H9 (cell line): ENCODE measurements at regions not wholly inside any gene's neighbourhood (a gene's known extent, or its start where the extent isn't known, plus 50 kb on each side); places are given as distances from the start of the nearest gene placed in this dataset.
"Not testable (repeated sequence)": the region's sequence is repeated elsewhere in the genome, so short reads cannot be mapped to it uniquely, and the experiment has no call there.

Source experiments
- DNase-seq: peaks from one replicate; pipeline ENCODE4 v3.0.0-alpha.2; 2017
- H2AFZ ChIP-seq: one replicate; pipeline ENCODE4 v1.6.1; 2013; ENCODE audit warnings: mild to moderate bottlenecking, low read length, control low read depth, moderate library complexity
- H2AK5ac ChIP-seq: 2 replicates; pipeline ENCODE4 v1.6.1; 2013; ENCODE audit warnings: low read length, control low read depth, mixed read lengths; ENCODE audit not compliant: insufficient read length
- H2BK120ac ChIP-seq: one replicate; pipeline ENCODE4 v1.6.1; 2013; ENCODE audit warnings: low read depth, mild to moderate bottlenecking, low read length, control low read depth, inconsistent platforms; ENCODE audit not compliant: poor library complexity, severe bottlenecking
- H2BK12ac ChIP-seq: 2 replicates; pipeline ENCODE4 v1.6.1; 2013; ENCODE audit warnings: low read length, control low read depth, mixed read lengths, low read depth; ENCODE audit not compliant: insufficient read length
- H2BK15ac ChIP-seq: 2 replicates; pipeline ENCODE4 v1.6.1; 2013; ENCODE audit warnings: low read depth, low read length, control low read depth
- H2BK20ac ChIP-seq: one replicate; pipeline ENCODE4 v1.6.1; 2013; ENCODE audit warnings: low read depth, mild to moderate bottlenecking, low read length, control low read depth, inconsistent platforms; ENCODE audit not compliant: poor library complexity, severe bottlenecking
- H2BK5ac ChIP-seq: 2 replicates; pipeline ENCODE4 v1.6.1; 2013; ENCODE audit warnings: low read length, control low read depth, mixed read lengths; ENCODE audit not compliant: insufficient read length
- H3K14ac ChIP-seq: 2 replicates; pipeline ENCODE4 v1.6.1; 2013; ENCODE audit warnings: low read length, control low read depth; ENCODE audit not compliant: insufficient read depth
- H3K18ac ChIP-seq: 2 replicates; pipeline ENCODE4 v1.6.1; 2013; ENCODE audit warnings: low read depth, mild to moderate bottlenecking, mixed read lengths, low read length, control low read depth; ENCODE audit not compliant: insufficient read length
- H3K23ac ChIP-seq: 2 replicates; pipeline ENCODE4 v1.6.1; 2013; ENCODE audit warnings: low read length, control low read depth, mixed read lengths, low read depth; ENCODE audit not compliant: insufficient read length
- H3K23me2 ChIP-seq: 2 replicates; pipeline ENCODE4 v1.6.1; 2013; ENCODE audit warnings: low read depth, mild to moderate bottlenecking, mixed read lengths, low read length, control low read depth; ENCODE audit not compliant: insufficient read length, poor library complexity, severe bottlenecking
- H3K27ac ChIP-seq: 2 replicates; pipeline ENCODE4 v1.5.1; 2013; ENCODE audit warnings: low read length, control low read depth, mixed read lengths, low read depth; ENCODE audit not compliant: insufficient read length
- H3K27me3 ChIP-seq: 2 replicates; pipeline ENCODE4 v1.6.1; 2013; ENCODE audit warnings: low read length, control low read depth, inconsistent platforms; ENCODE audit not compliant: insufficient read depth
- H3K4ac ChIP-seq: 2 replicates; pipeline ENCODE4 v1.6.1; 2013; ENCODE audit warnings: low read depth, mild to moderate bottlenecking, control low read depth, inconsistent platforms, low read length, moderate library complexity
- H3K4me1 ChIP-seq: 2 replicates; pipeline ENCODE4 v1.6.1; 2013; ENCODE audit warnings: low read length, control low read depth, inconsistent platforms; ENCODE audit not compliant: insufficient read depth
- H3K4me2 ChIP-seq: 2 replicates; pipeline ENCODE4 v1.6.1; 2013; ENCODE audit warnings: low read length, control low read depth, mixed read lengths; ENCODE audit not compliant: insufficient read length, insufficient read depth
- H3K56ac ChIP-seq: 2 replicates; pipeline ENCODE4 v1.6.1; 2013; ENCODE audit warnings: low read depth, mild to moderate bottlenecking, mixed read lengths, low read length, control low read depth; ENCODE audit not compliant: insufficient read length
- H3K79me1 ChIP-seq: 2 replicates; pipeline ENCODE4 v1.6.1; 2013; ENCODE audit warnings: low read depth, mild to moderate bottlenecking, moderate library complexity, low read length, control low read depth, inconsistent platforms; ENCODE audit not compliant: insufficient read depth, poor library complexity, severe bottlenecking
- H3K79me2 ChIP-seq: 2 replicates; pipeline ENCODE4 v1.6.1; 2013; ENCODE audit warnings: low read length, control low read depth, inconsistent platforms; ENCODE audit not compliant: insufficient read depth
- H3K9ac ChIP-seq: 2 replicates; pipeline ENCODE4 v1.6.1; 2013; ENCODE audit warnings: low read length, control low read depth, mixed read lengths; ENCODE audit not compliant: insufficient read length; ENCODE audit errors: extremely low read depth
- H3K9me3 ChIP-seq: one replicate; pipeline ENCODE4 v1.6.1; 2013; ENCODE audit warnings: low read depth, low read length, inconsistent platforms; ENCODE audit not compliant: control insufficient read depth
- H3T11ph ChIP-seq: one replicate; pipeline ENCODE4 v1.6.1; 2013; ENCODE audit warnings: mild to moderate bottlenecking, low read length, control low read depth, inconsistent platforms
- H4K20me1 ChIP-seq: one replicate; pipeline ENCODE4 v1.6.1; 2013; ENCODE audit not compliant: control insufficient read depth, insufficient read length, insufficient read depth
- H4K5ac ChIP-seq: 2 replicates; pipeline ENCODE4 v1.6.1; 2013; ENCODE audit warnings: low read depth, mild to moderate bottlenecking, mixed read lengths, low read length, control low read depth; ENCODE audit not compliant: insufficient read length
- H4K8ac ChIP-seq: replicated peaks from 2 replicates; pipeline ENCODE4 v1.6.1; 2013; ENCODE audit warnings: low read length, control low read depth, mixed read lengths, low read depth; ENCODE audit not compliant: insufficient read length
- H4K91ac ChIP-seq: 2 replicates; pipeline ENCODE4 v1.6.1; 2013; ENCODE audit warnings: low read depth, mild to moderate bottlenecking, moderate library complexity, mixed read lengths, low read length, control low read depth; ENCODE audit not compliant: insufficient read length
- H3K27ac Mint-ChIP-seq, 3 experiments: 2 replicates in 2 of 3; 3 replicates in 1 of 3; pipeline ENCODE4 v1.8.0; 2020 to 2021; ENCODE audit warnings: mixed read lengths in 3 of 3, mild to moderate bottlenecking in 1 of 3, moderate library complexity in 1 of 3
- H3K27me3 Mint-ChIP-seq: 2 replicates; pipeline ENCODE4 v1.8.0; 2021; ENCODE audit warnings: low read depth, mild to moderate bottlenecking, moderate library complexity, mixed read lengths
- H3K36me3 Mint-ChIP-seq, 3 experiments: 2 replicates in 2 of 3; 3 replicates in 1 of 3; pipeline ENCODE4 v1.8.0; 2020 to 2021; ENCODE audit warnings: low read depth in 3 of 3, mixed read lengths in 3 of 3; ENCODE audit not compliant: insufficient read depth in 1 of 3
- H3K4me1 Mint-ChIP-seq, 2 experiments: 2 replicates each; pipeline ENCODE4 v1.8.0; 2020; ENCODE audit warnings: mixed read lengths in 2 of 2
- H3K4me3 Mint-ChIP-seq, 2 experiments: 2 replicates in 1 of 2; 3 replicates in 1 of 2; pipeline ENCODE4 v1.8.0; 2020 to 2021; ENCODE audit warnings: mild to moderate bottlenecking in 2 of 2, mixed read lengths in 2 of 2, moderate library complexity in 1 of 2
- H3K9me3 Mint-ChIP-seq, 2 experiments: 2 replicates in 1 of 2; 3 replicates in 1 of 2; pipeline ENCODE4 v1.8.0; 2020; ENCODE audit warnings: mild to moderate bottlenecking in 2 of 2, mixed read lengths in 2 of 2, moderate library complexity in 1 of 2
- WGBS: extraction: QIAGEN DNeasy Blood & Tissue Kit; methylation state at CpG from one replicate; pipeline ENCODE4 v1.1.7; 2013; ENCODE audit warnings: missing lambda C conversion rate, low lambda C conversion rate, mixed read lengths; ENCODE audit not compliant: insufficient read length; ENCODE audit errors: extremely low coverage; 5-methylcytosine and 5-hydroxymethylcytosine counted together

GRCh38 chr6:20277724-20278123 lies 65.5 kb upstream of the MBOAT1 start:
- not testable (repeated sequence) for H3K18ac ChIP-seq, H2BK120ac ChIP-seq, H3K79me1 ChIP-seq, H3K4me1 ChIP-seq, H3K23me2 ChIP-seq, H3K4ac ChIP-seq, H2AFZ ChIP-seq, H3K27ac ChIP-seq, H4K20me1 ChIP-seq, H3K27me3 ChIP-seq, H4K91ac ChIP-seq, H2AK5ac ChIP-seq, DNase-seq, H3K27me3 Mint-ChIP-seq, H3K79me2 ChIP-seq, H3K36me3 Mint-ChIP-seq, H4K8ac ChIP-seq, H3K56ac ChIP-seq, H3K4me3 Mint-ChIP-seq, H3K9me3 ChIP-seq, H4K5ac ChIP-seq, H2BK20ac ChIP-seq, H2BK5ac ChIP-seq, H3K9me3 Mint-ChIP-seq, H3T11ph ChIP-seq, H2BK15ac ChIP-seq, H3K14ac ChIP-seq, H3K4me2 ChIP-seq, H3K23ac ChIP-seq, H2BK12ac ChIP-seq, H3K9ac ChIP-seq
- H3K27ac Mint-ChIP-seq: peak overlapping the region in 1 of 3 experiments; percentile 16; a peak in 1 of 7 replicates
- H3K4me1 Mint-ChIP-seq: peaks cover 17 to 22% of the 10 kb centered on the region in 2 experiments
- no CpG with 5 or more reads among the region's 6 CpGs for WGBS
